ENCODE measurements at regions not wholly inside any gene's neighbourhood (a gene's known extent, or its start where the extent isn't known, plus 50 kb on each side); places are given as distances from the start of the nearest gene placed in this dataset.

DNA sequence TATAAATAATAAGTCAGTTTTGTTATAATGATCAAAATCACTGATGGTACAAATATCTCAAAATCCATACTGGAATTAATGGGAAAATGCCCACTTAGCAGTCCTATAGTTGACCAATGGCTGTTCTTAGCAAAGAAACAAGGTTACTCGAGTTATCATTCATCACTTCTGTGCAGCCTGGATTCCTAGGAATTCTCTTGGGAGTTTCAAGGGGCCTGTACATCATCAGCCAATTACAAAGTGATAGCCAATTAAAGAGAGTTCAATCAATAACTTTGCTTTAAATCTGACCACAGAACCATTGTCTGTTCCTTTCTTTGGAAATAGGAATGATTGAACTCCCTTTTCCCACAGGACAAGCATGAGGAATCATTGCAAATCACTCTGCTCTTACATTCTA, 205.5 kb downstream of the PCDH19 start (continued):
- TF ChIP-seq, protein P1, sequence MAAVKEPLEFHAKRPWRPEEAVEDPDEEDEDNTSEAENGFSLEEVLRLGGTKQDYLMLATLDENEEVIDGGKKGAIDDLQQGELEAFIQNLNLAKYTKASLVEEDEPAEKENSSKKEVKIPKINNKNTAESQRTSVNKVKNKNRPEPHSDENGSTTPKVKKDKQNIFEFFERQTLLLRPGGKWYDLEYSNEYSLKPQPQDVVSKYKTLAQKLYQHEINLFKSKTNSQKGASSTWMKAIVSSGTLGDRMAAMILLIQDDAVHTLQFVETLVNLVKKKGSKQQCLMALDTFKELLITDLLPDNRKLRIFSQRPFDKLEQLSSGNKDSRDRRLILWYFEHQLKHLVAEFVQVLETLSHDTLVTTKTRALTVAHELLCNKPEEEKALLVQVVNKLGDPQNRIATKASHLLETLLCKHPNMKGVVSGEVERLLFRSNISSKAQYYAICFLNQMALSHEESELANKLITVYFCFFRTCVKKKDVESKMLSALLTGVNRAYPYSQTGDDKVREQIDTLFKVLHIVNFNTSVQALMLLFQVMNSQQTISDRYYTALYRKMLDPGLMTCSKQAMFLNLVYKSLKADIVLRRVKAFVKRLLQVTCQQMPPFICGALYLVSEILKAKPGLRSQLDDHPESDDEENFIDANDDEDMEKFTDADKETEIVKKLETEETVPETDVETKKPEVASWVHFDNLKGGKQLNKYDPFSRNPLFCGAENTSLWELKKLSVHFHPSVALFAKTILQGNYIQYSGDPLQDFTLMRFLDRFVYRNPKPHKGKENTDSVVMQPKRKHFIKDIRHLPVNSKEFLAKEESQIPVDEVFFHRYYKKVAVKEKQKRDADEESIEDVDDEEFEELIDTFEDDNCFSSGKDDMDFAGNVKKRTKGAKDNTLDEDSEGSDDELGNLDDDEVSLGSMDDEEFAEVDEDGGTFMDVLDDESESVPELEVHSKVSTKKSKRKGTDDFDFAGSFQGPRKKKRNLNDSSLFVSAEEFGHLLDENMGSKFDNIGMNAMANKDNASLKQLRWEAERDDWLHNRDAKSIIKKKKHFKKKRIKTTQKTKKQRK (IDR thresholded peaks at IDR 0.05; ENCODE audit: low read depth, low read length) = no peak
- TF ChIP-seq NRF1 (conservative IDR thresholded peaks at IDR 0.05; ENCODE audit: low read depth, low read length) = no peak
- TF ChIP-seq SMAD1 (IDR thresholded peaks at IDR 0.05; ENCODE audit: low read depth, partially characterized antibody) = no peak

DNA sequence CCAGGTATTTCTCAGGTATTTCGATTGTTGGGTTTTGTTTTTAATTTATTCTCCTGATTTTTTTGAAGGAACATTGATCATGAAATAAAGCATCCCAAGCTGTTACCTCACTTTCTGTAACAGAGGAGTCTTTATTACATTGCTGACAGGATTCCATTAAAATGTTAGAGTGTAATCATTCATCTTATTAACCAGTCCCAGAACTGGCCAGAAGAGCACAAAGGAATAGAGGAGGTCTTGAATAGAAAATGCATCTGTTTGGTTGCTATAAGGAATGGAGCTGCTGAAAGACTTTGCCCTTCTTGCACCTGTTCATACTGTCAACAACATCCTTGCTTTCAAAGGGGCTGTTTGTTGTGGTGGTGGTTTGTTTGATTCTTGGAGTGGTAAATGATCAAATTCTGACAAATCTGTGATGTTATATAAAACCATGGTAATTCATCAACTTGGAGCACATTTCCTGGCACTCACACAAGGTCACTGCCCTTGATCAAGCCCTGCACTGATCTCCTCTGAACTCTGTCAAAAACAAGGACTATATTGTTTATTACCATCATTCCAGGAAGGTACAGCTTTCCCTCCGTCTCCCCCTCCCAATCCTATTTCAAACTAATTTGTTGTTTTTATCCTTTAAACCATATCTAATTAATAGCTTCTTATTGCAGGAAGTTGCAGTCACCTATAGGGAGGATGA, 215.8 kb downstream of the PCDH19 start:
- Histone ChIP-seq H3K79me2 (ENCODE audit: control insufficient read depth, insufficient read depth, low read length) (no peaks in the 10 kb centered on the region), H2AFZ (ENCODE audit: control insufficient read depth, low read depth, low read length) (no peak overlapping the region), H3K4me2 (ENCODE audit: control insufficient read depth, insufficient read depth) (no peak overlapping the region), H3K9me3 (replicated peaks; ENCODE audit: control insufficient read depth, insufficient read depth, low read length) (no peaks in the 10 kb centered on the region), H3K4me1 (ENCODE audit: control insufficient read depth, insufficient read depth, low read length) (no peaks in the 10 kb centered on the region), H3K27me3 (replicated peaks in 1 of 2; ENCODE audit: control insufficient read depth in 2 of 2, insufficient read depth in 2 of 2, low read length in 1 of 2) (no peaks in the 10 kb centered on the region), H3K36me3 (ENCODE audit: control insufficient read depth in 2 of 2, insufficient read depth in 2 of 2, low read length in 1 of 2) (no peaks in the 10 kb centered on the region), H3K27ac (ENCODE audit: control insufficient read depth, insufficient read depth) (no peak overlapping the region), H3K4me3 (no peak overlapping the region), H3K9ac (ENCODE audit: control insufficient read depth, insufficient read depth, low read length) (no peak overlapping the region), H4K20me1 (ENCODE audit: control insufficient read depth, insufficient read depth) (no peaks in the 10 kb centered on the region)
- ChIA-PET CTCF (no interaction called here), POLR2A (no interaction called here), RAD21 (ENCODE audit: unreplicated experiment) (no interaction called here), SMC1A (ENCODE audit: uncharacterized antibody, unreplicated experiment) (no interaction called here)
- FAIRE-seq (no peak), DNase-seq (ENCODE audit: low read depth, low spot score) (no peak), ATAC-seq (no peak)
- in situ Hi-C loops (cut with MboI) = no loop called here
- intact Hi-C loops (cut with micrococcal nuclease; ENCODE audit: unreplicated experiment) = no loop called here
- TF ChIP-seq HDAC2 (IDR thresholded peaks at IDR 0.05) = no peak
- no TSS peak for BruUV-seq (replicated peaks)
- WGBS (ENCODE audit: insufficient coverage, insufficient replicate concordance, low lambda C conversion rate, missing lambda C conversion rate) = 0% methylated on average over 2 of the region's 2 CpGs
